SIG-M5 treated with dmso at 0.1 percent for 504 hours (cell line): ENCODE measurements at regions not wholly inside any gene's neighbourhood (a gene's known extent, or its start where the extent isn't known, plus 50 kb on each side); places are given as distances from the start of the nearest gene placed in this dataset.

ENCODE experiments used
- DNase-seq: peaks from one replicate; lab custom pipeline; 2025; ENCODE audit not compliant: unreplicated experiment; lab: John Stamatoyannopoulos, UW

DNA sequence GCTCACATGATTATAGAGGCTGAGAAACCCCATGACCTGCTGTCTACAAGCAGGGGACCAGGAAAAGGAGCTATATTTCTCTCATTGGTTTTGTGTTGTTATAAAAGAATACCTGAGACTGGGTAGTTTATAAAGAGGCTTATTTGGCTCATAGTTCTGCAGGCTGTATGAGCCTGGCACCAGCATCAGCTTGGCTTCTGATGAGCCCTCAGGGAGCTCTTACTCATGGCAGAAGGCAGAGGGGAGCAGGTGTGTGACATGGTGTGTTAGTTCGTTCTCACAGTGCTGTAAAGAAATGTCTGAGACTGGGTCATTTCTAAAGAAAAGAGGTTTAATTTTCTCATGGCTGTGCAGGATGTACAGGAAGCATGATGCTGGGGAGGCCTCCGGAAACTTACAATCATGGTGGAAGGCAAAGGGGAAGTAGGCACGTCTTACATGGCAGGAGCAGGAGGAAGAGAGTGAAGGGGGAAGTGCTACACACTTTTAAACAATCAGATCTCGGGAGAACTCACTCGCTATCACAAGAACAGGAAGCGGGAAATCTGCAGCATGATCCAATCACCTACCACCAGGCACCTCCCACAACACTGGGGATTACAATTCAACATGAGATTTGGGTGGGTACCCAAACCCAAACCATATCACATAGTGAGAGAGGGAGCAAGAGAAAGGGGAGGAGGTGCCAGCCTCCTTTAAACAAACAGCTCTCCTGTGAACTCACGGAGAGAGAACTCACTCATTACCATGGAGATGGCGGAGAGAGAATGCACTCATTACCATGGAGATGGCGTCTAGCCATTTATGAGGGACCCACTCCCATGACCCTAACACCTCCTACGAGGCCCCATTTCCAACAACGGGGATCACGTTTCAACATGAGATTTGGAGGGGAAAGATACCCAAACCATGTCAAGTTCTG lies 133.4 kb downstream of the JCAD start:
- DNase-seq: no peak

DNA sequence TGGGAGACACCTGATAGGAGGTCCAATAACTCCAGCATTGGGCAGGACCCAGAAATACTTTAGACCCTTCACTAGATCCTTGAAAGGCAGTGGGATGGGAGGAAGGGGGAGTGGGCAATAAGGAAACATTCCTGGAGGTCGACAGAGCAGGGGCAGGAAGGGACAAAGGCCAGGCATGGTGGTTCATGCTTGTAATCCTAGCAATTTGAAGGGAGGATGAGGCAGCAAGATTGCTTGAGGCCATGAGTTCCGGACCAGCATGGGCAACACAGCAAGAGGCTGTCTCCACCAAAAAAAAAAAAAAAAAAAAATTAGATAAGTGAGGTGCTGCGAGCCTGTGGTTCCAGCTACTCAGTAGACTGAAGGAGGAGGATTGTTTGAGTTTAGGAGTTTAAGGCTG lies 134.9 kb downstream of the JCAD start:
- DNase-seq: no peak

DNA sequence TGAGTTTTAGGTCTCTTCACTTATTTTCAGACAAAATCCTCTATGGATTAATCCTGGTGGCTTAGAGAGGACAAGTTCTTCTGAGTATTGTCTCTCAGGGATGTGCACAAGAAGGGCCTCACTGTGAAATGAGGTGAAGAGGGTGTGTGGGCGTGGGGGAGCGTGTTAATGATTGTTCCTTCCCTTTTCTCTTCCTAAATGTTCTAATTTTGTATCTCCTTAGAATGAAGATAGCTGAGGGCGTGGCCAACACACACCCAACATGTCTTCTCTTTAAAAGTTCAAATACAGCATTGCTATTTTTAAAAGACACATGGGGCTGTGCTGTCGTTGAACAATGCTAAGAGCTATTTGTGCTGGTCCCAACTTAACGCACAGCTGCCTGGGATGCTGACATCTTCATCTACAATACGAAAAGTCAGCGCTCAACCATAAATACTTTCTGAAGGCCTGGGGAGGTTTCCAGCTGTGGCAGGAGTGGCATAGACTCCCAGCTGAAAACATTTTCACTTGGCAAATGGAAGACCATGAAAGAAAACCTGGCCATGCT lies 135.9 kb downstream of the JCAD start:
- peak; percentile 2 for DNase-seq

DNA sequence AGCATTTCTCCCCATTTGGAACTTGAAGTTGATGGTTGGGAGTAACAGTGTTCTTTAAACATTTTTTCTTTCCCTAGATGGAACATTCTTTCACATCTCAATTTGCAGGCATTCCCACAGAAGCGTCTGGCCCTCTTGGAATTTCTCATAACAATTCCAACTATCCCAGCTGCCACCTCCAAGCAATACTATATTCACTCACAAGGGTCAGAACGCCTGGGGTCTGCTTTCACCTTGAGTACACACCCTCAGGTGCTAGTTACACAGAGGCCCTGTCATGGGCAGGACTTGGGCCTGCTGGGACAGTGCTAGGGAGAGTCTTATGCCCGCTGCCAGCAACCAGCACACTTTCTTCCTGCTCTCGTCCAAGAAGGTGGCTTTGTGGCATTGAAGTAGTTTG lies 136.5 kb downstream of the JCAD start:
- DNase-seq: no peak

DNA sequence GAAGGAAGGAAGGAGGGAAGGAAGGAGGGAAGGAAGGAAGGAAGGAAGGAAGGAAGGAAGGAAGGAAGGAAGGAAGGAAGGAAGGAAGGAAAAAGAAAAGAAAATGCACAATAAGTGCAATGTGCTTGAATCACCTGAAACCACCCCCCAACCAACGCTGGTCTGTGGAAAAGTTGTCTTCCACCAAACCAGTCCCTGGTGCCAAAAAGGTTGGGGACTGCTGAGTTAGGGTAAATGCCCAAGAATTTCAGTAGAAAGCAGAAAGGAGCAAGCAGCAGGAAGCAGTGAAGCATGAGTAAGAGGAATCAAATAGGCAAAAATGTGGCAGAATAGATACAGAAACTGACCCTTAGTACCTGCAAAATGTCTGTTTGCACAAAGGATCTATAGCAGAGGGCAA lies 137.2 kb downstream of the JCAD start:
- DNase-seq: no peak

DNA sequence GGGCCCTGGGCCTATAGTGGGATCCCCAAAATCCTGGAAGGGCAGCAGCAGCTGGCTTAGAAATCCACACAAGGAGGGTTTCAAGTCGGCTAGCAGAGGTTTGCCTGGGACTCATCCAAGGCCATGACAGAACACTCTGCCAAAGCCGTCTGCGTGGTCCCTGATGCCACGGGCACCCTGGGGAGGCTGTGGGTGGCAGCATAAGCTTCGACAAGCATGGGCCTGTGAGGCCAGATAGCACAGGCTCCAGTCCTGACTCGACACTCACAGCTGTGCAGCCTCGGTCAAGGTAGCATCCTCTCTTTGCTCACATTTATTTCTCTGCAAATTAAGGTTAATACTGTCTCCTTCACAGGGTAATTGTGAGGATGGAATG lies 138.3 kb downstream of the JCAD start:
- no peak for DNase-seq

DNA sequence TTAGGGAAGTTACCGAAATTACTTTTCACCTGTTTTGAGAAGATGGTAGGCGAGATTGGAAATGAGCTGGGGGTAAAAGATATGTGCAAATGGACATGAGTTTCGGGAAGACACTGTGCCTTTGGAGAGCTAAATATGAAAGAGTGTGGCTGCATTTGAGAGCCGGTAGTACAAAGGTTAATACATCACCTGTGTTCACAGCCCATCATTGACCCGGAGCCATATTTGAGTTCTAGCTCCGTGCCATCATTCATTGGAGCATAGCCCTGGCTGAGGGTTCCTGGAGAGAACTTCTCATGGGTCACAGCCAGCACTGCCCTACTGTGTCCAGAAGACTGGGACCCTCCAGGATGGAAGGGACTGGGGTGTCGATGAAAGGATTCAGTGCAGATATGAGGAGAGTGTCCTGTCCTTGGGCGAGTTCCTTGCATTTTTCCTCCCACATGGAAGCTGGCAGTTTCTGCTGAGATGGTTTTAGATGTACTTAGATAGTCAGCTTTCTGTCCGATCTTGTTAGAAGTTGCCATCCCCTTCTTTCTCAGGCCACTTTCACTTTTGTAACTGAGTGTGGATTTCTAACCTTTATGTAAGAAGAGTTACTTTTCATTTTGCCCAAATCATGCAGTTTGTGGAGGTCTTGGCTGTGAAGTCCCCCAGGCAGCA lies 138.8 kb downstream of the JCAD start:
- DNase-seq: no peak

DNA sequence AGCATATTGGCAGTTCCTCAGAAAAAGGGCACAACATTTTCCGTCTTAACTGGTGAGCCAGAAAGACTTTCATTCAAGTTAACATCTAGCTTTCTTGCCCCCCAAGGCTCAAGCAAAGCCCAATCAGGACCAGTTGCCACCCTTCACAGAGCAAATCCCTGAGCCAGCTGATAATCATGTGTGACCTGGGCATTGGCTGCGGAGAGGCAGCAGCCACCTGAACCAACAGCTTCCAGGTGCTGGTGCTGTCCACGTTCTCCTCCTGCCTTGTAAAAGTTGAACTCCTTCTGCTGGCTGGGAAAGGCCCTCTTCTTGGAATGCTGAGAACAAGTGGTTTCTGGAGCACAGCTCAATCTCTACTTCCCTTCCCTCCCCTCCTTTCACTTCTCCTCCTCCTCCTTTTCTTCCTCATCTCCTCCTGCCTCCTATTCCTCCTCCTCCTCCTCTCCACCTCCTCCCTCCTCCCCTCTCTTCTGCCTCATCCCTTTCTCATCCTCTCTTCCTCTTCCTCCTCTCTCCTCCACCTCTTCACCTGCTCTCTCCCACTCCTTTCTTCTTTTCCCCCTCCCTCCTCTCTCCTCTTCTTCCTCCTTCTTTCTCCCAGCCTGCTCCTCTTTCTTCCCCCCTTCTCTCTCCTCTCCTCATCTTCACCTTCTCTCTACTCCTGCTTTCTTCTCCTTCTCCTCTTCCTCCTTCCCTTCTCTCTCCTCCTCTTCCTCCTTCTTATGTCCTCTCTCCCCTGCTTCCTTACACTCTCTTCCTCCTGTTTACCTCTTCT lies 140.6 kb downstream of the JCAD start:
- DNase-seq: no peak

DNA sequence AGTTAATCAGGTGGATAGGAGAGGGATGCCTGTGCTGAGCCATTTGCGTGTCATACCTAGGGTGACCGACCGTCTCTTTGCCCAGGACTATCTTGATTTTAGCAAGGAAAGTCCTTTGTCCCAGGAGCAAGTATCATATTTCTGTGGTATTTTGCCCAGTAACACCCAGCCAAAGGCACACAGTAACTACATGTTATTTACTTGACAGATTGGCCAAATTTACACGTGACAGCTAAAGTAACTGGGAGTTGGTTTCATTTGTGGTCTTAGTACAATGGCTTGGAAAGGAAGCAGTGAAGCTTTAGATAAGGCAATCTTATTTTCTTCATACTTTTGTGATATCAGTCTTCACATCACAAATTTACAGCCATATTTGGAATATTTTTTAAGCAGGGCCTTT lies 142.1 kb downstream of the JCAD start:
- no peak for DNase-seq

DNA sequence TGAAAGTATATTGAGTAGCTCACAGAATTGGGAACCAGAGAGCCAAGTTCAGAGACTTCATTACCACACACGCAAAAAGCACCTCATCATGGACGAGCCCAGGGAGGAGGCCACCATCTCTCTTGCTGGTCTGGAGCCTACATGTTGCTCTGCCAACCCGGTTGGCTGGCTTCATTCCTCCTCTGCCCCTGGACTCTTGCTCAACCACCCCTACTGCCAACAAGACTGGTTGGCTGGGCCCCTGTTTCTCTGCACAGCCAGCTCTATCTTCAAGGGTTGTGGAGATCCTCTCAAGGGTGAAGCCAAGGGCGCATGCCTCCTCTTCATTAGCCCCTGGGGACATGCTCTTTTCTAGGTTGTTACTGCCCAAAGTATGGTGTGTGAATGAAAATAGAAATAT lies 142.7 kb downstream of the JCAD start:
- no peak for DNase-seq

DNA sequence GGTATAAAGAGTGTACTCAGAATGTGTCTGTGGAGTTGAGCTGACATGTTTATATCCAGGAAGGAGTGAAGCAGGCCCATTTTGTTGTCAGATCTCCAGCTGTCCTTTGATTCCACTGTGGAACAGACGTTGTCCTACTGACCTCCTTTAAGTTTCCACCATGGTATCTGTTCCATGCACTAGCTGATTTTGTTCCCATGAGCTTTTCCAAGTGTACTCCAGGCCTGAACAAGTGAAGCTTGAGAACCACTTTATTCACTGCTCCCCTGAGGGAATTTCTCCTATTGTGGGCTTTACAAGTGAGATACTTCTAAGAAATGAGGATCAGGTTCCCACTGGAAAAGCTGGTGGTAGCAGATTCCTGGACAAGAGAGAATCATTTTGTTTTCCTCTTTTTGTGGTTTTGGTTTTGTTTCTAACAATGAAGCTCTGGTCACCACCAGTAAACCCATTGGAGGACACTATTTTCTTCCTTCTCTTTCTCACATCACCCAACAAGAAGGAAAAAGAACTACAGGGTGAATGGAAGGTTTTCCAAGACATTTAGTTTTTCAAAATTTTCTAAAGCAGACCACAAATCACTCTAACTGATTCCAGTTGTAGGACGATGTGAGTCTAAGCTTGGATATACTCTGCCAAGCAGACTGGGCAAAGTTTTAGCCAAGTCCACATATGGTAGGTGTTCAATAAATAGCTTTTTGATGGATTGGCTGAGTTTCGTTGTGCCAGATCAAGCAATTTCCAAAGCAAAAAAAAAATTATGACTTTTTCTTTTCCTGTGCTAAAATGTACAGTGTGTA lies 144.2 kb downstream of the JCAD start:
- no peak for DNase-seq

DNA sequence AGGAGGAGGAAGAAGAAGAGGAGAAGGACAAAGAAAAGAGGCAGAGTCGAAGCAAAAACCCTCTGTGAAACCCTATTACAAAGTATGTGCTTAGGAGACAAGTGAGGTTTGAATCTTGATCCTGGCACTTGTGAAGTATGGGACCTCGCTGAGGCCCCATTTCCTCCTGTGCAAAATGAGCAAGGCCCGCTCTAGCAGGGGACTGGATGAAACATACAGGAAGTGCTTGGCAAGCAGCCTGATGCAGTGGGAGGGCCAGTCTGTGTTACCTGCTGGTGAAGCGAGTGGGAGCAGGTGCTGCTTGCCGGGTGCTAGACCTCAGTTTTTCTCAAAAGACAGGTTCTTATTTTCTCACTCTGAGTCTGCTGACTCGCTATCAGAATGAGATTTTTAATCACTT lies 150.4 kb downstream of the JCAD start:
- DNase-seq: no peak

DNA sequence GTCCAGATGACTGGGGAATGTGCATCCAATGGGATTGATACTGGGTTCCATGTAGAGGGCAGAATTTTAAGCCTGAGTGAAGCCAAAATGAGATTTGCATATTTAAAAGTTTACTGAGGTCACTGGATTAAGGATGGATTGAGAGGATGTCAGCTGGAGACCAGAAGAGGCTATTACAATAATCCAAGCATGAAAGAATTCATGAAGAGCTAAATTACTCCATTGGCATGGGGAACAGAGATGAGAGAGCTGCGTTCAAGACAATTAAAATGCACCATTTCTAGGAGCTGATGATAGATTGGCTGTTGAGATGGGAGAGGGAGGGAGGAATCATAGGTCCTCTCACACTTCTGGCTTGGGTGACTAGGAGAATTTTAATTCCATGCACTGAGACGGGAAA lies 158.5 kb downstream of the JCAD start:
- DNase-seq: no peak

DNA sequence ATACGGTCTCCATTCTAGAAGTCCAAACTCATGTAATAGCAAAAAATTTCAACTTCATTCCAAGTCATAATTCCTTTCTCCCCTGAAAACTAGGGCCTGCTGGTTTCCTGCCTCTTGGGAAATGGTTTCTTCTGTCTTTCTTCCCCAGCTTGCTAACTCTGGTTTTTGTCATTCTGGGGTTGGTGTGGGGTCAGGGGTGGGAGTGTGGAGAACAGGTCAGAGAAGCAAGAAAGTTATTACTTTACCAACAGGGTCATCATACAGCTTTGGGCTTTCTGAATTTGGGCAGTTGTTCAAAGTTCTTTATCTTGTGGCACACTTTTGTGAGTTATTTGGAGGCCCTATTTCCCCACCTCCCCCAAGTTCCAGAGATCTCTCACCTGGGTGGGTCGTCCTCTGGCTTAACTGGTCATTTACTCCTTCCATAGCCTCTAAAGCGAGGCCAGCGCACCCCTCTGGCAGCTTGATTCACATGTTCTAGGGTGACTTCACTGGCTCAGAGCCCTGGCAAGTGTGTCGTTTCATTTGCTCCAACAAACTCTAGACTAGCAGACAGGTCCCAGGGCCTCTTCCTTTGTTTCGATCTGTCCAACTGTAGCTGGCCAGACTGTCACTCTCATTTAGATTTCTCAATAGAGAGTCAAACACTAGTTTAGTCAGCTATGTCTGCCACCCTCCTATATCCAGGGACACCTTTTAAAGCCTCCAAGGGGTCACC lies 161.2 kb downstream of the JCAD start:
- DNase-seq: no peak

DNA sequence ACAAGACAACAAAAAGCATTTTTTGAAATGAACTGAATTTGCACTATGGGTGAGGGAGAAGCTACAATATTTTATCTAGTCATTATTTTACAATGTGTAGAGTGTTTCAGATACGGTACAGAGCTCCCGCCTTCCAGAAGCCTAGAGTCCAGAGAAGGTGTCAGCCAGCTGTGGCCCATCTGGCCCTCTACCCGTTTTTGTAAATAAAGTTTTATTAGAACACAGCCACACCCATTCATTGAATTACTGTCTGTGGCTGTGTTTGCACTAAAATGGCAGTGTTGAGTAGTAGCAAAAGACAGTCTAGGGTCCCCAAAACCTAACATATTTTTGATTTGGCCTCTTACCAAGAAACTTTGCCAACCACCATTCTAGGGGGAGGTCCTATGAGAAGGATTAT lies 162.0 kb downstream of the JCAD start:
- DNase-seq: no peak

DNA sequence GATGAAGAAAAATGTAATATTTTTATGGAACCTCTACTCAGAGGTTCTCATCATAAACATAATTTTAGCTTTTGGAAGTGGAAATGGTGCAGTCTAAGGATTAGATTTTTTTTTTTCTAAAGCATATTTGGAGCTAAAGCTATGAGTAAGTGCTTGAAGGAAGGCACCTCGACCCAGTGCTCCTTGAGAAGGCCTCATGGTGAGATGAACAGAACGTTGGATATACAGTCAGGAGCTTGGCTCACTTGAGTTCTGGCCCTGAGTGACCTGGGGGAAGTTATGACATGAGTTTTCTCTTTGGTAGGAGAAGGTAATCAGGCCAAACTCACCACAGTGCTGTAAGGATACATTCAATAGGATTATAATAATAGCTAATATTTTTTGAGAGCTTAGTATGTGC lies 163.3 kb downstream of the JCAD start:
- no peak for DNase-seq

DNA sequence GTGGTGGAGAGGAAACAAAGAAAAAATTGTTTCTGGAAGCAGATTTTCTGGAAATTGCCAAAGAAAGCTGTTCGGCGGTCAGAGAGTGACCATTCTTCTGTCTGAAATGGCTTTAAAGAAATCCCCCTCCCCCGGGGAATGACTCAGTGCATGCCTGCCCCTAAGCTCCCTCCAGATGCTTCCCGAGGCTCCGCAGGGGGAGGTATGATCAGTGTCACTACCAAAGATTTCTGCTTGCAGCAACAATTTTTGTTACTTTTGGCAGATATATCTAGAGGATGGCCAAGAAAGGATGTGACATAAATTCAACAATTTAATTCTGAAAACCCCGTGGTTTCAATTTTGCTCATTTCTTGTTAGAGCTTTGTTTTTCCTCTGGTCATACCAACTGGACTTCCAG lies 163.9 kb downstream of the JCAD start:
- DNase-seq: no peak

DNA sequence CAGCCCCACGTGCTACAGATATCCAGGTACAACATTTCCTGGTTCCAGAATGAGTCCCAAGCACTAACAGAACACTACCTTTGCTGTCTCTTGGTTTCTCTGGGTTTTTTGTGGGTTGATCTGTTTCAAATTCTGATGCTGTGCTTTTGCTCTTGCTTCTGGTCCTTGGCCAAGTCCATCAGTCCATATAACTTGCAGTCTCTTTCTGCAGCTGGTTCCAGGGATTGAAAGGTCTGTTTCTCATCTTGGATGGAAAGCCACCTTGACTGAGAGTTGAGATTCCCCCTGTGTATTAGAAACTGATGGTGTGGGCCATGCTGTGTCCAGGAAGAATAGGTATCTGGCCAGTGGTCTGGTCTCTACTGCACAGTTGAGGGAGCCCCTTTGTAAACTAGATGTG lies 171.1 kb downstream of the JCAD start:
- no peak for DNase-seq

DNA sequence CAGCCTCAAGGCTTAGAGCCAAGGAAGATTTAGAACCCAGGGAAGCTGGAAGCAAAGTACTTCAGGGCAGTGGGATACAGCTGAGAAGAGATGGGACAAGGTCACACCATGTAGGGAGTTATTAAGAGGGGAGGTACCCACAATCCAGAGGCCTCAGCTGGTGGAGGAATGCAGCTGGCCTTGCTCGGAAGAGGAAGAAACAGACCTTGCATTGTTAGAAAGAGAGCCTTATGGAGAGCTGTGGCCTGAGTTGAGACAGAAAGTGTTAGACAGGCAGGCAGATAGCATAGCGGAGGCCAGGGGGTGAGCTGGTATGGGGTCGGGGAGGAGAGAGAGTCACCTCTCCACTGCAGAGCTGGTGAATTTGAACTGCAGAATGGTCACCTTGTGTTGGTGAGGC lies 173.1 kb downstream of the JCAD start:
- no peak for DNase-seq

DNA sequence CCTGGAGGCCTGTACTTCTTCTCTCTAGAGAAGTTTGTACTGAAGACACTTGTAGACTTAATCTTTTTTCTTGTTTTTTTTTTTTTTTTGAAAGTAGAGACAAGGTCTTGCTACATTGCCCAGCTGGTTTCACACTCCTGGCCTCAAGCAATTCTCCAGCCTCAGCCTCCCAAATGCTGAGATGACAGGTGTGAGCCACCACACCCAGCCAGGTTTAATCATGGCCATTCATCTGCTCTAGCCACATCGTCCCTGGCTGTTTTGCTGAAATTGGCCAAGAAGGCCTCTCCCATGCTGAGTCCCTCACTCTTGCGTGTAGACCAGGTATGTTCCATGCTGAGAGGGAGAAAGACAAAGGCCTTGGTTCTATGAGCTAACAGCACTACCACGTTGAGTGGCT lies 176.2 kb downstream of the JCAD start:
- no peak for DNase-seq
